ENCODE measurements at regions not wholly inside any gene's neighbourhood (a gene's known extent, or its start where the extent isn't known, plus 50 kb on each side); places are given as distances from the start of the nearest gene placed in this dataset.

GRCh38 chr13:95352486-95352885 lies 51.2 kb upstream of the ABCC4 start:
- H3K9me3 ChIP-seq (ENCODE audit: control insufficient read depth, insufficient read depth, low read length), result no peaks in the 10 kb centered on the region
- no peak overlapping the region for H3K4me3 ChIP-seq (ENCODE audit: low read length)
- no peak for DNase-seq (ENCODE audit: low read depth, low spot score)
- no peaks in the 10 kb centered on the region for H3K4me1 ChIP-seq (ENCODE audit: control insufficient read depth, insufficient read depth, low read length)
- H3K27me3 ChIP-seq (ENCODE audit: control insufficient read depth, insufficient read depth, low read length), result no peaks in the 10 kb centered on the region
- no CpG with 5 or more reads among the region's 1 CpG for WGBS (ENCODE audit: insufficient coverage, insufficient read length)
- H3K36me3 ChIP-seq (ENCODE audit: control insufficient read depth, insufficient read depth, low read length), result no peaks in the 10 kb centered on the region
- no peak overlapping the region for H3K27ac ChIP-seq (ENCODE audit: low read length)

GRCh38 chr13:95354156-95354555 lies 52.9 kb upstream of the ABCC4 start:
- Histone ChIP-seq H3K4me1 (ENCODE audit: control insufficient read depth, insufficient read depth, low read length) (no peaks in the 10 kb centered on the region), H3K27me3 (ENCODE audit: control insufficient read depth, insufficient read depth, low read length) (no peaks in the 10 kb centered on the region), H3K27ac (ENCODE audit: low read length) (no peak overlapping the region), H3K36me3 (ENCODE audit: control insufficient read depth, insufficient read depth, low read length) (no peaks in the 10 kb centered on the region), H3K4me3 (ENCODE audit: low read length) (no peak overlapping the region), H3K9me3 (ENCODE audit: control insufficient read depth, insufficient read depth, low read length) (no peaks in the 10 kb centered on the region)
- no peak for DNase-seq (ENCODE audit: low read depth, low spot score)
- no CpG with 5 or more reads among the region's 2 CpGs for WGBS (ENCODE audit: insufficient coverage, insufficient read length)

GRCh38 chr13:95354680-95355487 lies 53.6 kb upstream of the ABCC4 start:
- Histone ChIP-seq H3K9me3 (ENCODE audit: control insufficient read depth, insufficient read depth, low read length) (no peaks in the 10 kb centered on the region), H3K36me3 (ENCODE audit: control insufficient read depth, insufficient read depth, low read length) (no peaks in the 10 kb centered on the region), H3K4me1 (ENCODE audit: control insufficient read depth, insufficient read depth, low read length) (no peaks in the 10 kb centered on the region), H3K27ac (ENCODE audit: low read length) (no peak overlapping the region), H3K27me3 (ENCODE audit: control insufficient read depth, insufficient read depth, low read length) (no peaks in the 10 kb centered on the region), H3K4me3 (ENCODE audit: low read length) (no peak overlapping the region)
- WGBS (ENCODE audit: insufficient coverage, insufficient read length), result no CpG with 5 or more reads among the region's 4 CpGs
- DNase-seq (ENCODE audit: low read depth, low spot score), result no peak

GRCh38 chr13:95355494-95355893 lies 54.2 kb upstream of the ABCC4 start:
- no CpG with 5 or more reads among the region's 6 CpGs for WGBS (ENCODE audit: insufficient coverage, insufficient read length)
- no peak overlapping the region for H3K27ac ChIP-seq (ENCODE audit: low read length)
- DNase-seq (ENCODE audit: low read depth, low spot score), result no peak
- no peaks in the 10 kb centered on the region for H3K36me3 ChIP-seq (ENCODE audit: control insufficient read depth, insufficient read depth, low read length)
- no peak overlapping the region for H3K4me3 ChIP-seq (ENCODE audit: low read length)
- H3K9me3 ChIP-seq (ENCODE audit: control insufficient read depth, insufficient read depth, low read length), result no peaks in the 10 kb centered on the region
- no peaks in the 10 kb centered on the region for H3K4me1 ChIP-seq (ENCODE audit: control insufficient read depth, insufficient read depth, low read length)
- H3K27me3 ChIP-seq (ENCODE audit: control insufficient read depth, insufficient read depth, low read length), result no peaks in the 10 kb centered on the region

GRCh38 chr13:95356916-95357315 lies 55.7 kb upstream of the ABCC4 start:
- H3K36me3 ChIP-seq (ENCODE audit: control insufficient read depth, insufficient read depth, low read length), result no peaks in the 10 kb centered on the region
- H3K4me1 ChIP-seq (ENCODE audit: control insufficient read depth, insufficient read depth, low read length), result no peaks in the 10 kb centered on the region
- H3K4me3 ChIP-seq (ENCODE audit: low read length), result no peak overlapping the region
- no peak overlapping the region for H3K27ac ChIP-seq (ENCODE audit: low read length)
- no CpG with 5 or more reads among the region's 2 CpGs for WGBS (ENCODE audit: insufficient coverage, insufficient read length)
- H3K9me3 ChIP-seq (ENCODE audit: control insufficient read depth, insufficient read depth, low read length), result no peaks in the 10 kb centered on the region
- H3K27me3 ChIP-seq (ENCODE audit: control insufficient read depth, insufficient read depth, low read length), result no peaks in the 10 kb centered on the region
- no peak for DNase-seq (ENCODE audit: low read depth, low spot score)

- Histone ChIP-seq H3K27me3 (ENCODE audit: control insufficient read depth, insufficient read depth, low read length) (no peaks in the 10 kb centered on the region), H3K4me1 (ENCODE audit: control insufficient read depth, insufficient read depth, low read length) (no peaks in the 10 kb centered on the region), H3K36me3 (ENCODE audit: control insufficient read depth, insufficient read depth, low read length) (no peaks in the 10 kb centered on the region), H3K9me3 (ENCODE audit: control insufficient read depth, insufficient read depth, low read length) (no peaks in the 10 kb centered on the region), H3K27ac (ENCODE audit: low read length) (no peak overlapping the region), H3K4me3 (ENCODE audit: low read length) (no peak overlapping the region)
- no peak for DNase-seq (ENCODE audit: low read depth, low spot score)
- no CpG with 5 or more reads among the region's 4 CpGs for WGBS (ENCODE audit: insufficient coverage, insufficient read length)
Measured at GRCh38 chr13:95357875-95358274, 56.6 kb upstream of the ABCC4 start.

- Histone ChIP-seq H3K36me3 (ENCODE audit: control insufficient read depth, insufficient read depth, low read length) (no peaks in the 10 kb centered on the region), H3K27ac (ENCODE audit: low read length) (no peak overlapping the region), H3K4me3 (ENCODE audit: low read length) (no peak overlapping the region), H3K9me3 (ENCODE audit: control insufficient read depth, insufficient read depth, low read length) (no peaks in the 10 kb centered on the region), H3K27me3 (ENCODE audit: control insufficient read depth, insufficient read depth, low read length) (no peaks in the 10 kb centered on the region), H3K4me1 (ENCODE audit: control insufficient read depth, insufficient read depth, low read length) (no peaks in the 10 kb centered on the region)
- WGBS (ENCODE audit: insufficient coverage, insufficient read length), result no CpG with 5 or more reads among the region's 3 CpGs
- DNase-seq (ENCODE audit: low read depth, low spot score), result no peak
Measured at GRCh38 chr13:95360052-95360451, 58.8 kb upstream of the ABCC4 start.

- Histone ChIP-seq H3K27me3 (ENCODE audit: control insufficient read depth, insufficient read depth, low read length) (no peaks in the 10 kb centered on the region), H3K4me1 (ENCODE audit: control insufficient read depth, insufficient read depth, low read length) (no peaks in the 10 kb centered on the region), H3K27ac (ENCODE audit: low read length) (no peak overlapping the region), H3K36me3 (ENCODE audit: control insufficient read depth, insufficient read depth, low read length) (no peaks in the 10 kb centered on the region), H3K4me3 (ENCODE audit: low read length) (no peak overlapping the region), H3K9me3 (ENCODE audit: control insufficient read depth, insufficient read depth, low read length) (no peaks in the 10 kb centered on the region)
- no CpG with 5 or more reads among the region's 9 CpGs for WGBS (ENCODE audit: insufficient coverage, insufficient read length)
- no peak for DNase-seq (ENCODE audit: low read depth, low spot score)
Measured at GRCh38 chr13:95360464-95361097, 59.3 kb upstream of the ABCC4 start.

- H3K4me3 ChIP-seq (ENCODE audit: low read length), result no peak overlapping the region
- H3K27ac ChIP-seq (ENCODE audit: low read length), result no peak overlapping the region
- no CpG with 5 or more reads among the region's 3 CpGs for WGBS (ENCODE audit: insufficient coverage, insufficient read length)
- H3K4me1 ChIP-seq (ENCODE audit: control insufficient read depth, insufficient read depth, low read length), result no peaks in the 10 kb centered on the region
- no peaks in the 10 kb centered on the region for H3K36me3 ChIP-seq (ENCODE audit: control insufficient read depth, insufficient read depth, low read length)
- H3K27me3 ChIP-seq (ENCODE audit: control insufficient read depth, insufficient read depth, low read length), result no peaks in the 10 kb centered on the region
- H3K9me3 ChIP-seq (ENCODE audit: control insufficient read depth, insufficient read depth, low read length), result no peaks in the 10 kb centered on the region
- no peak for DNase-seq (ENCODE audit: low read depth, low spot score)
Measured at GRCh38 chr13:95361686-95362085, 60.4 kb upstream of the ABCC4 start.

GRCh38 chr13:95362666-95363065 lies 61.4 kb upstream of the ABCC4 start:
- no peak for DNase-seq (ENCODE audit: low read depth, low spot score)
- no CpG with 5 or more reads among the region's 5 CpGs for WGBS (ENCODE audit: insufficient coverage, insufficient read length)
- Histone ChIP-seq H3K9me3 (ENCODE audit: control insufficient read depth, insufficient read depth, low read length) (no peaks in the 10 kb centered on the region), H3K36me3 (ENCODE audit: control insufficient read depth, insufficient read depth, low read length) (no peaks in the 10 kb centered on the region), H3K4me3 (ENCODE audit: low read length) (no peak overlapping the region), H3K4me1 (ENCODE audit: control insufficient read depth, insufficient read depth, low read length) (no peaks in the 10 kb centered on the region), H3K27me3 (ENCODE audit: control insufficient read depth, insufficient read depth, low read length) (no peaks in the 10 kb centered on the region), H3K27ac (ENCODE audit: low read length) (no peak overlapping the region)
